ENCODE measurements at regions not wholly inside any gene's neighbourhood (a gene's known extent, or its start where the extent isn't known, plus 50 kb on each side); places are given as distances from the start of the nearest gene placed in this dataset.

DNA sequence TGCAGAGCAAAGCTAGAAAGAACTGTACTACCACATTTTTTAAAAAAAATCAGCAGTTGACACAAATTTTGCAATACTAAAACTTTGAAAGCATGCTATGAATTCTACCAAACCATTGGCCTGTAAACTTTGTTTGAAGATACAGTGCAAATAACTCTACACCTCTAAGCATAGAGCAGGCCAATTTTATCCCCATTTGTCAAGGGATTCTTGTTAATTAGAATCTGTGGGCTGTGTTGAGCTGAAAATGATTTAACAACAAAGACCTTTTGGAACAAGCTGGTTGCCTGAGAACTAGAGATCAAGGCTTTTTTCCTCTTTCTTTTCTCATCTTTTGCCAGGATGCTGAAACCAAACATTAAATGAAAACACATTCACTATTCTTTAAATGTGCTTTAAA is 886.0 kb upstream of the CDH2 start:
- Histone ChIP-seq H3K27ac (ENCODE audit: low read depth in 2 of 2, low read length in 2 of 2) (no peak overlapping the region), H3K4me1 (ENCODE audit: control insufficient read depth in 2 of 3, insufficient read depth in 2 of 3, low read depth in 1 of 3, low read length in 3 of 3) (no peaks in the 10 kb centered on the region), H3K4me3 (ENCODE audit: low read length in 3 of 3) (no peak overlapping the region), H3K9me3 (ENCODE audit: control insufficient read depth in 2 of 3, insufficient read depth in 1 of 3, low read length in 3 of 3) (no peaks in the 10 kb centered on the region), H3K36me3 (ENCODE audit: control insufficient read depth in 2 of 3, insufficient read depth in 3 of 3, low read length in 3 of 3) (no peaks in the 10 kb centered on the region), H3K27me3 (ENCODE audit: control insufficient read depth, insufficient read depth, low read length) (no peaks in the 10 kb centered on the region), H3K9ac (ENCODE audit: low read length in 3 of 3) (no peak overlapping the region)
- TF ChIP-seq, protein P1, sequence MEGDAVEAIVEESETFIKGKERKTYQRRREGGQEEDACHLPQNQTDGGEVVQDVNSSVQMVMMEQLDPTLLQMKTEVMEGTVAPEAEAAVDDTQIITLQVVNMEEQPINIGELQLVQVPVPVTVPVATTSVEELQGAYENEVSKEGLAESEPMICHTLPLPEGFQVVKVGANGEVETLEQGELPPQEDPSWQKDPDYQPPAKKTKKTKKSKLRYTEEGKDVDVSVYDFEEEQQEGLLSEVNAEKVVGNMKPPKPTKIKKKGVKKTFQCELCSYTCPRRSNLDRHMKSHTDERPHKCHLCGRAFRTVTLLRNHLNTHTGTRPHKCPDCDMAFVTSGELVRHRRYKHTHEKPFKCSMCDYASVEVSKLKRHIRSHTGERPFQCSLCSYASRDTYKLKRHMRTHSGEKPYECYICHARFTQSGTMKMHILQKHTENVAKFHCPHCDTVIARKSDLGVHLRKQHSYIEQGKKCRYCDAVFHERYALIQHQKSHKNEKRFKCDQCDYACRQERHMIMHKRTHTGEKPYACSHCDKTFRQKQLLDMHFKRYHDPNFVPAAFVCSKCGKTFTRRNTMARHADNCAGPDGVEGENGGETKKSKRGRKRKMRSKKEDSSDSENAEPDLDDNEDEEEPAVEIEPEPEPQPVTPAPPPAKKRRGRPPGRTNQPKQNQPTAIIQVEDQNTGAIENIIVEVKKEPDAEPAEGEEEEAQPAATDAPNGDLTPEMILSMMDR (IDR thresholded peaks at IDR 0.05; ENCODE audit: borderline replicate concordance, extremely low read depth, insufficient read depth), result no peak
- DNase-seq (no peak), FAIRE-seq (no peak)
- intact Hi-C loops (cut with DNase I), result no loop called here

DNA sequence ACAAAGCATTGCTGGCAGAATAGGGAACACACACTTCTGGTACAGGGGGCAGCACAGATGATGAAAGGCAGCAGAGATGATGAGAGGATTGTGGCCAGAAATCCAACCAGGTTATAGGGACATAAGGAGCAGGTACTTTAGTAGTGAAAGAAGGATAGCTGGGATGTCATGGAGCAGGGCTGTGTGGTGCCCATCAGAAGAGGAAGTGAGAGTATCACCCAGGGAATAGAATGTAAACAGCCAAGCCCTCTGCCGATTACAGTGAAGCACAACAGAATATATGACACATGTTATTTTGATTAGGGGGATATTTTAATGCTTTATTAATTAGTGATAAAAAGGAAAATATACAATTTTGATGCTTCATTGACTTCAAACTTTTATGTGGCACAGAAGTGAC is 883.4 kb upstream of the CDH2 start:
- TF ChIP-seq, protein P1 (IDR thresholded peaks at IDR 0.05; ENCODE audit: borderline replicate concordance, extremely low read depth, insufficient read depth), result no peak
- intact Hi-C loops (cut with DNase I), result no loop called here
- Histone ChIP-seq H3K9me3 (ENCODE audit: control insufficient read depth in 2 of 3, insufficient read depth in 1 of 3, low read length in 3 of 3) (no peaks in the 10 kb centered on the region), H3K4me1 (ENCODE audit: control insufficient read depth in 2 of 3, insufficient read depth in 2 of 3, low read depth in 1 of 3, low read length in 3 of 3) (no peaks in the 10 kb centered on the region), H3K36me3 (ENCODE audit: control insufficient read depth in 2 of 3, insufficient read depth in 3 of 3, low read length in 3 of 3) (no peaks in the 10 kb centered on the region), H3K27ac (ENCODE audit: low read depth in 2 of 2, low read length in 2 of 2) (no peak overlapping the region), H3K27me3 (ENCODE audit: control insufficient read depth, insufficient read depth, low read length) (no peaks in the 10 kb centered on the region), H3K9ac (ENCODE audit: low read length in 3 of 3) (no peak overlapping the region), H3K4me3 (ENCODE audit: low read length in 3 of 3) (no peak overlapping the region)
- FAIRE-seq, result no peak
- DNase-seq, result no peak

DNA sequence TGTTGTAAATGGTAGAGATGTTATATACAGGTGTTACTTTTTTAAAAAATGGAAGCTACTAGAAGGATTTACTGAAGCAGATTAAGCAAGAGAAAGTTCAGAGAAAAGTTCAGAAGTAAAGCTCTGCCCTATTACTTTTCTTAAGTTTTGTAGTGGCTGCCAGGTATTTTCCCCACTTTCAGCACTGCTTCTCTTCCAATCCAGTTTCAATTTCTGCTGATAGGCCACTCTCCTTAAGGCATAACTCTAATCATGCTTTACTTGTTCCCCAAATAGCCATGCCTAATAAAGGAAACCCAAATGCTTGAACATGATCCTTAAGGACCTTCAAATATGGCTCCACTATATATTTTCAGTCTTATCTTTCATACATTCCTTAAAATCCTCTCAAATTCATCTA is 880.8 kb upstream of the CDH2 start:
- H3K36me3 ChIP-seq (ENCODE audit: control insufficient read depth in 2 of 3, insufficient read depth in 3 of 3, low read length in 3 of 3), result no peaks in the 10 kb centered on the region
- H3K9me3 ChIP-seq (ENCODE audit: control insufficient read depth in 2 of 3, insufficient read depth in 1 of 3, low read length in 3 of 3), result no peaks in the 10 kb centered on the region
- H3K4me1 ChIP-seq (ENCODE audit: control insufficient read depth in 2 of 3, insufficient read depth in 2 of 3, low read depth in 1 of 3, low read length in 3 of 3), result no peaks in the 10 kb centered on the region
- intact Hi-C loops (cut with DNase I), result no loop called here
- DNase-seq (no peak), FAIRE-seq (no peak)
- no peak overlapping the region for H3K27ac ChIP-seq (ENCODE audit: low read depth in 2 of 2, low read length in 2 of 2)
- H3K9ac ChIP-seq (ENCODE audit: low read length in 3 of 3), result no peak overlapping the region
- H3K27me3 ChIP-seq (ENCODE audit: control insufficient read depth, insufficient read depth, low read length), result no peaks in the 10 kb centered on the region
- H3K4me3 ChIP-seq (ENCODE audit: low read length in 3 of 3), result no peak overlapping the region
- TF ChIP-seq, protein P1 (IDR thresholded peaks at IDR 0.05; ENCODE audit: borderline replicate concordance, extremely low read depth, insufficient read depth), result no peak

DNA sequence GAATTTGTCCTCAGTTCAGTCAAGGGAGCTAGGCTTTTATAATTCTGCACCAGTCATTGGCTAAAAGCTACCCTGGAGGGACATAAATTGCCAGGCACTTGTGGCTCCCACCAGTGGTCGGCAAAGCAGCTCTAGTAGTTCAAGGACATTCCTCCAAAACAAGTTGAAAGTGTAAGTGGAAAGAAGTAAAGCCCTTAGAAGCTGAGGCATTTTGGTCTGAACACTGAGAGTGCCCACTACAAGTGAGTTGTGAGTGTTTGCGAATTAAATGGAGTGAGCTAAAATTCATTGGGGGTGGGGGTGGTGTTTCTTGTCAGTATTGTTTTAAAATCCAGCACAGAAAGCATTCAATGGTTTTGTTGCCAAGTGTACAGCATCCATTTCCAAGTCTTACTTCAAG is 879.9 kb upstream of the CDH2 start:
- Histone ChIP-seq H3K4me1 (ENCODE audit: control insufficient read depth in 2 of 3, insufficient read depth in 2 of 3, low read depth in 1 of 3, low read length in 3 of 3) (no peaks in the 10 kb centered on the region), H3K4me3 (ENCODE audit: low read length in 3 of 3) (no peak overlapping the region), H3K27ac (ENCODE audit: low read depth in 2 of 2, low read length in 2 of 2) (no peak overlapping the region), H3K9me3 (ENCODE audit: control insufficient read depth in 2 of 3, insufficient read depth in 1 of 3, low read length in 3 of 3) (no peaks in the 10 kb centered on the region), H3K27me3 (ENCODE audit: control insufficient read depth, insufficient read depth, low read length) (no peaks in the 10 kb centered on the region), H3K9ac (ENCODE audit: low read length in 3 of 3) (no peak overlapping the region), H3K36me3 (ENCODE audit: control insufficient read depth in 2 of 3, insufficient read depth in 3 of 3, low read length in 3 of 3) (no peaks in the 10 kb centered on the region)
- DNase-seq (peak in 1 of 5 donors; percentile 10), FAIRE-seq (no peak)
- intact Hi-C loops (cut with DNase I), result no loop called here
- TF ChIP-seq, protein P1 (IDR thresholded peaks at IDR 0.05; ENCODE audit: borderline replicate concordance, extremely low read depth, insufficient read depth), result no peak
